HCT116 (cell line): ENCODE measurements at regions not wholly inside any gene's neighbourhood (a gene's known extent, or its start where the extent isn't known, plus 50 kb on each side); places are given as distances from the start of the nearest gene placed in this dataset.

Source experiments
- CEBPB ChIP-seq: IDR thresholded peaks from 2 replicates; pipeline ENCODE4 v1.6.1; 2012; ENCODE audit warnings: low read depth
- CTCF ChIP-seq, 3 experiments: fragments of 200-600 bp in 1 of 3; sonication (generic) in 1 of 3; IDR thresholded peaks in 2 of 3; conservative IDR thresholded peaks in 1 of 3; 2 replicates each; pipeline ENCODE4 v1.5.1; 2012 to 2017; ENCODE audit warnings: low read depth in 2 of 3, low read length in 2 of 3, antibody characterized with exemption in 1 of 3, borderline replicate concordance in 1 of 3, control low read depth in 1 of 3, mild to moderate bottlenecking in 1 of 3, mixed read lengths in 1 of 3, mixed run types in 1 of 3, moderate library complexity in 1 of 3; ENCODE audit not compliant: insufficient read depth in 1 of 3
- EZH2 ChIP-seq: fragments of 200-600 bp; sonication (generic); IDR thresholded peaks from 2 replicates; pipeline ENCODE4 v1.6.1; 2017; ENCODE audit warnings: antibody characterized with exemption, mixed run types
- EZH2phosphoT487 ChIP-seq: fragments of 200-600 bp; IDR thresholded peaks from 2 replicates; pipeline ENCODE4 v1.6.1; 2018; ENCODE audit warnings: antibody characterized with exemption, borderline replicate concordance
- POLR2AphosphoS5 ChIP-seq: IDR thresholded peaks from 2 replicates; pipeline ENCODE4 v1.6.1; 2011; ENCODE audit warnings: mild to moderate bottlenecking, low read depth, low read length, moderate library complexity
- RAD21 ChIP-seq: IDR thresholded peaks from 2 replicates; pipeline ENCODE4 v1.6.1; 2012; ENCODE audit warnings: low read depth, mild to moderate bottlenecking
- SP1 ChIP-seq: IDR thresholded peaks from 2 replicates; pipeline ENCODE4 v1.6.1; 2012; ENCODE audit warnings: low read depth
- TF ChIP-seq, protein P1 (sequence below): IDR thresholded peaks from 2 replicates; pipeline ENCODE4 v1.6.1; 2012; ENCODE audit warnings: low read depth

DNA sequence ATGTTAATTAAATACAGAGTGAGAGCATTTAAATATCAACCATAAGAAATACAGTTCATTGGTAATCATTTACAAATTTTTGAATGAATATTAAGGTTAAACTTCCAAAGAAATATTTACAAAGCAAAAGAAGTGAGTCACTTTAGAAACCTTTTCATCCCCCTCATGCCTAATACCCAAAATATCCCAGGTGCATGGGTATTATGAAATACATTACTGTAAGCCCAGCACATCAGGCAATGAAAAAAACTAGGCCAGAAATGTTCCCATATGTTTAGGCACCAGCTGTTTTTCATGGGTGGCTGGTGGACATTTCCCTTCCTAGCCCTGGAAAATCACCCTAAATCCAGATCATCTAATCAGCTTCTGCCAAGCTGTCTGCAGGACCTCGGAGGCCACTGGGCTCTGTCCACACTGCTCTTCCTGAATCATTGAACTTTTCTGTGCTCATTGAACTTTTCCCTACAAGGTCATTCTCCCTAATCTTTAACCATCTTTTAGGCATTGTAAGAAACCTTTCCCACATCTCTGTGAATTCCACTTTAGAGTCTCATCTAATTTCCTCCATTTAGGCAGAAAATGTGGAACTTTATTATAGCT lies 145.3 kb upstream of the STXBP5 start:
- TF ChIP-seq CEBPB (no peak), RAD21 (no peak), CTCF (IDR thresholded peaks at IDR 0.05 in 2 of 3, conservative IDR thresholded peaks at IDR 0.05 in 1 of 3; ENCODE audit: borderline replicate concordance in 1 of 3, insufficient read depth in 1 of 3, low read depth in 2 of 3, low read length in 2 of 3) (no peak), EZH2phosphoT487 (no peak), SP1 (no peak), POLR2AphosphoS5 (no peak), EZH2 (no peak)
- TF ChIP-seq, protein P1, sequence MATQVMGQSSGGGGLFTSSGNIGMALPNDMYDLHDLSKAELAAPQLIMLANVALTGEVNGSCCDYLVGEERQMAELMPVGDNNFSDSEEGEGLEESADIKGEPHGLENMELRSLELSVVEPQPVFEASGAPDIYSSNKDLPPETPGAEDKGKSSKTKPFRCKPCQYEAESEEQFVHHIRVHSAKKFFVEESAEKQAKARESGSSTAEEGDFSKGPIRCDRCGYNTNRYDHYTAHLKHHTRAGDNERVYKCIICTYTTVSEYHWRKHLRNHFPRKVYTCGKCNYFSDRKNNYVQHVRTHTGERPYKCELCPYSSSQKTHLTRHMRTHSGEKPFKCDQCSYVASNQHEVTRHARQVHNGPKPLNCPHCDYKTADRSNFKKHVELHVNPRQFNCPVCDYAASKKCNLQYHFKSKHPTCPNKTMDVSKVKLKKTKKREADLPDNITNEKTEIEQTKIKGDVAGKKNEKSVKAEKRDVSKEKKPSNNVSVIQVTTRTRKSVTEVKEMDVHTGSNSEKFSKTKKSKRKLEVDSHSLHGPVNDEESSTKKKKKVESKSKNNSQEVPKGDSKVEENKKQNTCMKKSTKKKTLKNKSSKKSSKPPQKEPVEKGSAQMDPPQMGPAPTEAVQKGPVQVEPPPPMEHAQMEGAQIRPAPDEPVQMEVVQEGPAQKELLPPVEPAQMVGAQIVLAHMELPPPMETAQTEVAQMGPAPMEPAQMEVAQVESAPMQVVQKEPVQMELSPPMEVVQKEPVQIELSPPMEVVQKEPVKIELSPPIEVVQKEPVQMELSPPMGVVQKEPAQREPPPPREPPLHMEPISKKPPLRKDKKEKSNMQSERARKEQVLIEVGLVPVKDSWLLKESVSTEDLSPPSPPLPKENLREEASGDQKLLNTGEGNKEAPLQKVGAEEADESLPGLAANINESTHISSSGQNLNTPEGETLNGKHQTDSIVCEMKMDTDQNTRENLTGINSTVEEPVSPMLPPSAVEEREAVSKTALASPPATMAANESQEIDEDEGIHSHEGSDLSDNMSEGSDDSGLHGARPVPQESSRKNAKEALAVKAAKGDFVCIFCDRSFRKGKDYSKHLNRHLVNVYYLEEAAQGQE, result no peak
